HG02588 (cell line): ENCODE measurements at regions not wholly inside any gene's neighbourhood (a gene's known extent, or its start where the extent isn't known, plus 50 kb on each side); places are given as distances from the start of the nearest gene placed in this dataset.

ENCODE experiments used
- ATAC-seq: cut with Tn5 transposase; IDR thresholded peaks from one replicate; pipeline ENCODE4 v1.9.1; 2021; ENCODE audit warnings: mild to moderate bottlenecking, moderate library complexity; ENCODE audit not compliant: unreplicated experiment

GRCh38 chr3:72224804-72225509 lies 440.0 kb upstream of the PROK2 start:
- ATAC-seq = no peak

- no peak for ATAC-seq
These were observed 438.7 kb upstream of the PROK2 start for GRCh38 chr3:72223628-72224027.

GRCh38 chr3:72223116-72223515 lies 438.2 kb upstream of the PROK2 start:
- ATAC-seq = no peak

- ATAC-seq = no peak
These were observed 437.5 kb upstream of the PROK2 start for GRCh38 chr3:72222410-72222809.

- ATAC-seq = no peak
These were observed 436.0 kb upstream of the PROK2 start for GRCh38 chr3:72220946-72221345.

- ATAC-seq = no peak
These were observed 434.8 kb upstream of the PROK2 start for GRCh38 chr3:72219752-72220151.

- no peak for ATAC-seq
These were observed 432.6 kb upstream of the PROK2 start for GRCh38 chr3:72217570-72217969.

GRCh38 chr3:72214066-72214951 lies 429.4 kb upstream of the PROK2 start:
- ATAC-seq = no peak

GRCh38 chr3:72213296-72214065 lies 428.5 kb upstream of the PROK2 start:
- no peak for ATAC-seq

- no peak for ATAC-seq
These were observed 427.4 kb upstream of the PROK2 start for GRCh38 chr3:72212396-72212795.

- no peak for ATAC-seq
These were observed 425.3 kb upstream of the PROK2 start for GRCh38 chr3:72210261-72210660.

- ATAC-seq = no peak
These were observed 420.4 kb upstream of the PROK2 start for GRCh38 chr3:72205297-72205826.

GRCh38 chr3:72204452-72204851 lies 419.5 kb upstream of the PROK2 start:
- no peak for ATAC-seq

- ATAC-seq = no peak
These were observed 418.8 kb upstream of the PROK2 start for GRCh38 chr3:72203613-72204349.

GRCh38 chr3:72203105-72203504 lies 418.2 kb upstream of the PROK2 start:
- ATAC-seq = no peak

- no peak for ATAC-seq
These were observed 415.4 kb upstream of the PROK2 start for GRCh38 chr3:72200332-72200731.

GRCh38 chr3:72199530-72199929 lies 414.6 kb upstream of the PROK2 start:
- ATAC-seq = no peak

- no peak for ATAC-seq
These were observed 411.5 kb upstream of the PROK2 start for GRCh38 chr3:72196377-72196929.

- ATAC-seq = no peak
These were observed 410.9 kb upstream of the PROK2 start for GRCh38 chr3:72195895-72196294.

GRCh38 chr3:72194458-72194857 lies 409.5 kb upstream of the PROK2 start:
- no peak for ATAC-seq
